ENCODE measurements at regions not wholly inside any gene's neighbourhood (a gene's known extent, or its start where the extent isn't known, plus 50 kb on each side); places are given as distances from the start of the nearest gene placed in this dataset.

DNA sequence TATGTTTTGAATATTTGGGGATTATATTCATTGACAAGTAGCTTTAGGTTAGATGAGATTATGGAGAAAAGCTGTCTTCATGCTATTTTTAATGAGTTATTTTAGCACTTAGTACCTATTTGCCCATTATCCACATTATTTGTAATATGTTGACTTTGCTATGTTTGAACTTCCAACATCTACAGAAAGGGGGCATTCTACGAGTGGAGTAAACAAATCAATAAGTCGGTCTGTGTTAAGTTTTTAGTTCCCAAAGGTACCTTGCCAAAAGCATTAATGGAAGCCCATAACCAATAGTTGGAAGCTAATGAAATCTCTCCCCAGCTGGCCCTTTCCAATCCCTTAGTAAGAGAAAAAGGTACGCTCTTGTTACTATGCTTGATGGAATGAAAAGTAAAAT, 250.0 kb upstream of the E2F7 start:
- Histone ChIP-seq H2AK5ac (ENCODE audit: low read depth, low read length) (no peak overlapping the region), H3K27me3 (ENCODE audit: control insufficient read depth, insufficient read depth, low read length) (no peaks in the 10 kb centered on the region), H4K8ac (ENCODE audit: low read depth in 2 of 2, low read length in 2 of 2) (no peak overlapping the region), H2BK20ac (ENCODE audit: low read depth, low read length) (no peak overlapping the region), H2BK5ac (ENCODE audit: low read depth, low read length, poor library complexity, severe bottlenecking) (no peak overlapping the region), H3K4ac (ENCODE audit: low read depth, low read length) (no peak overlapping the region), H3K18ac (ENCODE audit: low read depth, low read length) (no peak overlapping the region), H3K36me3 (ENCODE audit: control insufficient read depth, insufficient read depth, low read length) (no peaks in the 10 kb centered on the region), H3K14ac (replicated peaks; ENCODE audit: low read depth, low read length) (no peak overlapping the region), H3K23ac (ENCODE audit: low read depth, low read length) (no peak overlapping the region), H2AFZ (replicated peaks; ENCODE audit: low read length, poor library complexity) (no peak overlapping the region), H3K9ac (ENCODE audit: low read depth, low read length) (no peak overlapping the region), H3K9me3 (ENCODE audit: control insufficient read depth, insufficient read depth, low read length) (no peaks in the 10 kb centered on the region), H4K5ac (ENCODE audit: low read depth, low read length) (no peak overlapping the region), H3K79me1 (ENCODE audit: low read depth in 1 of 2, low read length in 2 of 2) (no peaks in the 10 kb centered on the region), H2BK15ac (ENCODE audit: low read depth, low read length) (no peak overlapping the region), H2BK120ac (ENCODE audit: low read depth, low read length) (no peak overlapping the region), H3K56ac (ENCODE audit: extremely low read depth, insufficient read depth, low read length) (no peak overlapping the region), H3K4me2 (ENCODE audit: low read depth, low read length) (no peak overlapping the region), H2AK9ac (replicated peaks; ENCODE audit: low read depth, low read length, poor library complexity) (no peak overlapping the region), H3K27ac (ENCODE audit: insufficient read depth, low read length) (no peak overlapping the region), H3K4me1 (ENCODE audit: control insufficient read depth, insufficient read depth, low read length) (no peaks in the 10 kb centered on the region), H4K20me1 (ENCODE audit: insufficient read depth, low read length) (no peaks in the 10 kb centered on the region), H3K4me3 (ENCODE audit: insufficient read depth, low read depth, low read length) (no peak overlapping the region), H3K9me1 (ENCODE audit: insufficient read depth, low read length) (0 out of 2 replicates have a peak, but pooled peaks cover 2% of the 10 kb centered on the region), H4K91ac (ENCODE audit: insufficient read depth, low read depth, low read length) (no peak overlapping the region)
- BruUV-seq (replicated peaks) = no TSS peak
- in situ Hi-C loops (cut with MboI; ENCODE audit: low sequenced_read_pairs) = no loop called here
- ChIA-PET CTCF (interaction anchor here (1.2 kb wide), 1 partner anchor 9 kb away, joined by 6 read pairs; no protein-coding TSS in a partner anchor), POLR2A (ENCODE audit: unreplicated experiment) (no interaction called here)
- TF ChIP-seq MXI1 (IDR thresholded peaks at IDR 0.05; ENCODE audit: borderline replicate concordance, low read depth, low read length) (no peak), MAFK (IDR thresholded peaks at IDR 0.05; ENCODE audit: low read depth, low read length) (no peak)
- intact Hi-C loops (cut with micrococcal nuclease) = no loop called here
- DNase-seq = no peak
- no peak for ATAC-seq (ENCODE audit: low read depth)
- dilution Hi-C loops (cut with HindIII; ENCODE audit: low sequenced_read_pairs, unreplicated experiment) = no loop called here
- no CpG with 5 or more reads among the region's 3 CpGs for WGBS, 2 experiments (ENCODE audit: extremely low coverage in 2 of 2, insufficient read length in 1 of 2)

Measured in IMR-90 (cell line).